Activated CD4-positive, alpha-beta T cell treated with anti-CD3 and anti-CD28 coated beads for 1 hour (primary cell): ENCODE measurements at regions not wholly inside any gene's neighbourhood (a gene's known extent, or its start where the extent isn't known, plus 50 kb on each side); places are given as distances from the start of the nearest gene placed in this dataset.
"Not testable (repeated sequence)": the region's sequence is repeated elsewhere in the genome, so short reads cannot be mapped to it uniquely, and the experiment has no call there.

Experiments used
- DNase-seq: peaks from one replicate; pipeline ENCODE4 v3.0.0-alpha.2; 2020

DNA sequence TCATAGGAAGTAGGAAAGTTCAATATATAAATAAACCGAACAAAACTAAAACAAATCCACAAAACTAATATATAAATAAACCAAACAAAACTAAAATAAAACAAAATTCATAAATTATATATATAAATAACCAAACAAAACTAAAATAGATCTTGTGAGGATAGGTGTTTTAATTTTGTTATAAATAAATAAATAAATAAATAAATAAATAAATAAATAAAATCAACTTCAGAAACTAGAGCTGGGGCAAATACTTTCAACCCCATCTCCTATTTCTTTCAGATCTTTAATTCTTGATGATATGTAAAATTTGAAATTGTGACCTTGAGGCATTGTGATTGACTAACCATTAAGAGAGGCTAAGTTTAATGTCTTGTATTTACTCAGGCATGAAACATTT is 416.1 kb downstream of the SAMD5 start:
- DNase-seq = no peak

DNA sequence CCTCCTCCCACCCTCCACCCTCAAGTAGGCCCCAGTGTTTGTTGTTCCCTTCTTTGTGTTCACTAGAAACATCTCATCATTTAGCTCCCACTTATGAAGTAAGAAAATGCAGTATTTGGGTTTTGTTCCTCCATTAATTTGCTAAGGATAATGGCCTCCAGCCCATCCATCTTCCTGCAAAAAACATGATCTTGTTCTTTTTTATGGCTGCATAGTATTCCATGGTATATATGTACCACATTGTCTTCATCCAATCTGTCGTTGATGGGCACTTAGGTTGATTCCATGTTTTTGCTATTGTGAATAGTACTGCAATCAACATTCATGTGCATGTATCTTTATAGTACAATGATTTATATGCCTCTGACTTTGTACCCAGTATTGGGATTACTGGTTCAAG is 416.8 kb upstream of the SASH1 start:
- DNase-seq = no peak

DNA sequence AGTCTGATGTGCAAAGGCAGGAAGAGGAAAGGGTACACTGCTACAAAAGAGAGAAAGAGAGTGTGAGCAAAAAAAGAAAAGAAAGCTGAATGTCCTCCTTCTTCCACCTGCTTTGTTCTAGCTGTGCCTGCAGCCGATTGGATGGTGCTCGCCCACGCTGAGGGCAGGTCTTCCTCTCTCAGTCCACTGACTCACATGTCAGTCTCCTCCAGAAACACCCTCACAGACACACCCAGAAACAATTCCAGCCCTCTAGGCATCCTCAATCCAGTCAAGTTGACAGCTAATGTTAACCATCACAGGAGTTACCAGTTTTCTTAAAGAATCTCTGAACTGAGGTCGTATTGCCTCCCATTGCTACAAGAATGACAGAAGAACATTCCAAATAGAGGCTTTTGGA is 411.9 kb upstream of the SASH1 start:
- DNase-seq = no peak

DNA sequence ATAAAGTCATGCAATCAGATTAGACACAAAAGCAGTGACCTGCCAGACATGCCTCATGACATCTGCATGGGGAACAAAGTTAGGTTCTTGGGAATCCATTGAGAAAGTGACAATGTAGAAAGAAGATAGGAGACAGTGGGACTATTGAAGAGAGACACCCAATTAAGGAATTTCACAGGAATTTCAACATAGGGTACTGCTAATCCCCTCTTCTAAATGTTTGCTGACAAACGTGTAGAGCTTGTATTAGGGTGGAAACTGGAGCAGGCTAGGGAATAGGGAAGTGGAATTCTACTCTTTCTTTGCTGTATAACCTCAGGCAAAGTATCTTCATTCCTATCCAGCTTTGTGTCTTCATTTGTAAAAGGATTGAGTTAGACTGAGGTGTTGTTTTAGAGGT is 409.4 kb upstream of the SASH1 start:
- no peak for DNase-seq

DNA sequence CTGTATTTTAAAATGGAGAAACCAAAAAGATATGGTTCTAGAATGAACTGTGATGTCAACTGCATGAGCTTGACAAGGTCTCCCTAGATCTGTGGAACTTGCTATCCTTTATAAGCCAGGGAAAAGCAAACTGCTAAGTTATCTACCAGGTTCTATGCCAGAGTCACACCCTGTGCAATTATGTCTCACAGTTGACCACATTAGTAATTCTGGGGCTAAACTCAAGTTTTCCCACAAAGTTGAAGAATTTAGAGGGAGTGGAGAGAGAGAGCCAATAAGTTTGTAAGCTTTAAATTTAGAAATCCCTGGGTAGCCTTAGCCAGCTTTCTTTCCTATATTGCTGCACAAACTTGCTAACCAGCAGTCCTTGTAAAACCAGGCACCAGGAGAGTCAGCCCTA is 407.0 kb upstream of the SASH1 start:
- no peak for DNase-seq

DNA sequence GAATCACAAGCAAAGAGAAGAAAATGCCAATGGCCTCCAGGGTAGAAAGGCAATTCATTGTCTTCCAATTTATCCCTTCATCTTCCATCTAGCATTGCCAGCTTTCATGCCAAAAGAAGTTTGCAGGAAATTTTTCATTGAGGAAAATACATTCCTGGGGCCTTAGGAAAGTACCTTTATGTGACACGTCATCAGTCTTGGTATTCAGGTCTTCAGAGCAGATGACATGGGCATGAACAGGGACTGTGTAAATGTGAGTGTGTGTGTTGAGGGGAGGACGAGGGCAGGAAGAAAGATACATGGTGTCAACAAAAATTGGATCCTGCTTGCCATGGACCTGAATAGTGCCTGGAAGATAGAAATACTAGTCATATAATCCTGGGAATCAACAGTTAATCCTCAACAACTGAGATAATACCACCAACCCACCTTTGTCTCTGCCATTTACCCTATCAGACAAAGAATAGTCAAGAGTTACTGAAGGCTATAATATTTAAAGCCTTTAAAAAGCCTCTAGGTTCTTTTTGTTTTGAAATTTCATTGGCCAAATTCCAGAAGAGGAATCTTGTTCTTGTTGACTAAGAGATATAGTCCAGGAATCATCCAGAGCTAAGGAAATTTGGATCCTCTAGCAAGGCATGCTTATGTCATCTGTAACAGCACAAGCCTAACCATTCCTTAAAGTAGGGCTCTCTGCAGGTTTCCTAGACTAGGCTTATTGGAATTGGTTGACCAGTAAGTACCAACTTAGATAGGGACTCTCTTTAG is 405.8 kb upstream of the SASH1 start:
- DNase-seq = no peak

DNA sequence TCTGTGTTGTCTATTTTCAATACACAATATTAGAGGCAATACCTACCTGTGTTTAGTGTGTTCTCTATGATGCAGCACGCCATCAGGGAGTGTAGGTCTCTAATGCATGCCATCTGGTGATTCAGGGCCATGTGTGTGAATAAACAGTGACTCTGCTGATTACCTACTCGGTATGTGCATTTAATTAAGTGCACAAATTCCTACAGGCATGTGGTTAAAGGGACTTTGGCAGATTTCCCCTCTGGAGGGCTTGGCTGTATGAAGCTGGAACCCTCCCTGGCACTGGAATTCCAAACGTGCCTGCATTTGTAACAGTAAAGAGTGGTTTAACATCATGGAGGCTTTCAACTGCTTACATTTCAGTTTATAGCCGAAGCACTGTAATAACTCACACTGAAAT is 401.5 kb upstream of the SASH1 start:
- no peak for DNase-seq

DNA sequence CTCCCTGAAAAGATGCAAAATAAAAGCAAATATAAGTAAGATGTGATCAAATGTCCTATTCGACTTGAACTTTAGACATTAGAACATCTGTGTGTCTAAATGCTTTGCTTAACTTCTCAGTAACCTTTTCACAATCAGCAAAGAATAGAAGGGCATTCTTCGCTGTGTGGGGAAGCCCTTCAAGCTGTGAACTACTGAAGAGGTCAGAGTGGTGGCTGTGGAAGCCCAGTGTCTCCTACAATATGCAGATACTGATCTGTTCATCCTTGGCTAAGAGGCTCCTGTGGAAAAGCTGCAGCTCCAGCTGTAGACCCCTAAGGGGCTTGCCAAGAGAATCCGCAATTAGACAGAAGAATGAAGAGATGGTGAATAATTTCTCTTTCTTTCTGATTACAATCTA is 400.3 kb upstream of the SASH1 start:
- DNase-seq = no peak

DNA sequence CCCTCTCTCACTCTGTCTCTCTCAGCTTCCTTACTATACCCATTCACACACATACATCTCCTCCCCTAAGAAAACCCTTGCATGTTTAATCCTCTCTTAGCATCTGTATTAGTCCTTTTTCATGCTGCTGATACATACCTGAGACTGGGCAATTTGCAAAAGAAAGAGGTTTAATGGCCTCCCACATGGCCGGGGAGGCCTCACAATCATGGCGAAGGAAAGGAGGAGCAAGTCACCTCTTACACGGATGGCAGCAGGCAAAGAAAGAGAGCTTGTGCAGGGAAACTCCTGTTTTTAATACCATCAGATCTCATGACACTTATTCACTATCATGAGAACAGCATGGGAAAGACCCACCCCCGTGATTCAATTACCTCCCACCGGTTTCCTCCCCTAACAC is 398.5 kb upstream of the SASH1 start:
- no peak for DNase-seq

DNA sequence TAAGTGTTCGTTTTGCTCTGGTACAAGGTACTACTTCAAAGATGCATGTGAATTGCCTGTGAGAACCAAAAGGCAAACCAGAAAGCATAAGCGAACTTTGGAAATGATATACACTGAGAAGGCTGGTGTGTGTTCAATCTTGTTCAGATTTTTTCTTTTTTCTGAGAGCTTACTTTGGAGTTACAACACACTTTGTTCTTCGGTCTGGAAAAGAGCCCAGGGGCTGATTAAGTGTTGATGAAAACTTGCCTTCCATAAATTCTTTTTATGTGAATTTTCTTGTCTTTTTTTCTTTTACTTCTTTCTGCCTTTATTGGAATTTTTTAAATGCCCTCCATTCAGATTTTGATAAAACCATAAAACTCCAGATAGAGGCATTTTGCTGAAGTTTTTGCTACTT is 395.1 kb upstream of the SASH1 start:
- DNase-seq = no peak

DNA sequence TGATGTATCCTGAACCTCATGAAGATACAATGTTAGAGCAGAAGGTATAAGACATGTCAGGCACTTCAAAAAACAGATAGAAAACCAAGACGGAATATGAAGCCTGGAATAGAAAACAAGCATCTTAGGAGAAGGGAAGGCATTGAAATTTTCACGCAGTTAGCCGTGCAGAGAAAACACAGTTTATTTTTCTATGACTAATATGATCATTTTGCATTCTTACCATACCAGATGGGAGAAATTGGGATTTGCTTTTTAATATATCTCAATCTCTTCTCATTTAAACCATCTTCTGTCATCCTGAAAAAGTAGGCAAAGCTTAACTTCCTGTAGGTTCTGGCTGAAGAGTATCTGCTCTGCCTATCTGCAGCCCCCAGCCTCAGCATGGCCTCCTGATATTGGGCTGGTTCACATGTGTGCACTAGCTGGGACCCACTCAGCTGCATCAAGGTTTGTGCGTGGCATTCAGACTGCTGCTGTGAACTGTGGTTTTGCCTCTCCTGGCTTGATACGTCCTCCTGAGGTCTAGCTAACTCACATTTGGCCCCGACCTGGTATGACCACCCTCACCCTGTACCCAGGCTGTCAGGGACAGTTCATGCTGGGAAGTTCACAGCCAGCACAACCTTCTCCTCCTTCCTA is 392.5 kb upstream of the SASH1 start:
- no peak for DNase-seq

DNA sequence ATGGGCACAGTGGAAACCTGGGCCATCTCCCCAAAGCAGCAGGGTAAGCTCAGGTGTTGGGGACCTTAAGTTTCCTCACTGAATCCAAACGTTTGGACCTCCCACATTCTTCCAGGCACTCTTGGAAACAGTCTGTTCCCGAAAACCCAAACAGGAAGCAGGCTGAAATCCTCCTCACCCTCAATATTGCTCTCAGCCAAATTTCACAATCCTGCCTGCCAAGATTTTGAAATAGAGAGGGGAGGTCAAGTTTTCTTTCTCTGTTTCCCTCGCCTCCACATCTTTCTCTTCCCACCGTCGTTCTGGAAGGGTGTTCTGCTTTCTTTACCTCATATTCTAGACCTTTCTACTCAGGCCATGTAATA is 392.0 kb upstream of the SASH1 start:
- no peak for DNase-seq

DNA sequence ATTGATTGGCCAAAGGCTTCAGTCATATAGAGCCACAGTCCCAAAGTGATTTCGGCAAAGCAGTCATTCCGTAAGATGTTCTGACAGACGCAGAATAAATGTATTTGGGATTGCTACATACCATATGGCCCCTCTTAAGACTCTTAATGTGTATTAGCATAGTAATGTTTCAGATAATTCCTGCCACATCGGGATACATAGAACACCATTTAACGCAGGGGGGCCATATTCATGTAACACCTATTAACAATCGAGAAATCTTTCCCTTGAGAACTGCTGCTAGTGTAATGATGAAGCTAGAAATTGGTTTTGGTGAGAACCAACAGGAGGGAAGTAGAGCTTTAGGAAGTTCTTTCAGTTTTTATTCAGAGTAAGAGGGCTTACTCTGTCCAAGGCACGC is 390.9 kb upstream of the SASH1 start:
- DNase-seq = no peak

DNA sequence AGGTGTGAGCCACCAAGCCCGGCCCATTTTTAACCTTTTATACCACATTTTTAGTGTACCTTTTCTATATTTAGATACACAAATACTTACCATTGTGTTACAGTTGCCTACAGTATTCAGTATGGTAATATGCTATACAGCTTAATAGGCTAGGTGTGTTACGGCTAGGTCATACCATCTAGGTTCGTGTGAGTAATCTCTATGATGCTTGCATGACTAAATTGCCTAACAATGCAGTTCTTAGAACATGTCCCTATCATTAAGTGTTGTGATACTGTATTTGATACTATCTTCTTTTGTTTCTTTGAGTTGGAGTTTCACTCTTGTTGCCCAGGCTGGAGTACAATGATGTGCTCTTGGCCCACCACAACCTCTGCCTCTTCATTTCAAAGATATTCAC is 387.7 kb upstream of the SASH1 start:
- DNase-seq = no peak

DNA sequence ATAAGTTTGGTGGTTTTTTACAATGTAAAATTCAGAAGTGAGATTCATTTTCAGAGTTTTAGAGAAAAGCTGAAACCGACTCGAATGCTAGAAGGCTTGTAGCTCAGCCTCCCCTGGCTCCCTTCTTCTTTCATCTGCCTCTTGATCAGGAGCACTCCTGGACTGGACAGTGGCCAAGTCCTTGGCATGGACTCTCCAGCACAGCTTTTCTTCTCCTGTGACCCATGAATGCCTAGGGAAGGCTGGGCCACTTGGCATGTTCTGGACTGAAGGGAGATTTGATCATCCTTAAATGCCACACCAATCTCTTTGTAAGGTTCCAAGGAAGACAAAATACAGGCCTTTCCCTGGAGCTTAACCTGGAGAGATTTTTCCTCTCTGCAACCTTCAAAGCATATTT is 384.0 kb upstream of the SASH1 start:
- DNase-seq = no peak

DNA sequence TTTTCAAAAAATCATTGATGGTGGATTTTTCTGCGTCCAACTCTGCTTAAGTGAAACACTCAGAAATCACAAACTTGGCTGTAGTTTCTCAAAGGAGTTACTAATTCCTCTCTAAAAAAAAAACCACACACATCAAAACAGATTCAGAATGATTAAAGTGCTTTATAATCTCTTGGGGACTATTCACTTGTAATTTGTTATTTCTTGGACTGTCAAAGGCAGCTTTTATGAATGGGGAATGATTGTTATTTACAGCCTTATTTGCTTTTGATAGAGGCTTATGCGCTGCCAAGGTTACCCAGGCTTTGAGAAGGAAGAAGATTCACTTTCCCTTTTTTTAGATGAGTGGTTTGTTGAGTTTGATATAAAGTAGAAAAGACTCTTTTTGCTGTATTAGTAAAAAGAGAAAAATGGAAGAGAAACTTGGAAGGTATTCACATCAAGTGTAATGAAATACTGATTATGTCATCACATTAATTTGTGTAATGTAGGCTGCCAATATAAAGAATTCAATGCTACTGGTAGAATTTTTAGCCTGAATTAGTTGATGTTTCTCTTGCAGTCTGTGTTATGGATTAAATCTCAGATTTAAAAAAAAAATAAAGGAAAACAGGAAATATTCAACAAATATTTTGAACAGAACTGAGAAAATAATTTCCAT is 381.0 kb upstream of the SASH1 start:
- DNase-seq = no peak

DNA sequence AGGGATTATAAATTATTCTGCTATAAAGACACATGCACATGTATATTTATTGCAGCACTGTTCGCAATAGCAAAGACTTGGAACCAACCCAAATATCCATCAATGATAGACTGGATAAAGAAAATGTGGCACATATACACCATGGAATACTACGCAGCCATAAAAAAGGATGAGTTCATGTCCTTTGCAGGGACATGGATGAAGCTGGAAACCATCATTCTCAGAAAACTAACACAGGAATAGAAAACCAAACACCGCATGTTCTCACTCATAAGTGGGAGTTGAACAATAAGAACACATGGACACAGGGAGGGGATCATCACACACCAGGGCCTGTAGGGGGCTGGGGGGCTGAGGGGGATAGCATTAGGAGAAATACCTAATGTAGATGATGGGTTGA is 377.2 kb upstream of the SASH1 start:
- not testable (repeated sequence) for DNase-seq

DNA sequence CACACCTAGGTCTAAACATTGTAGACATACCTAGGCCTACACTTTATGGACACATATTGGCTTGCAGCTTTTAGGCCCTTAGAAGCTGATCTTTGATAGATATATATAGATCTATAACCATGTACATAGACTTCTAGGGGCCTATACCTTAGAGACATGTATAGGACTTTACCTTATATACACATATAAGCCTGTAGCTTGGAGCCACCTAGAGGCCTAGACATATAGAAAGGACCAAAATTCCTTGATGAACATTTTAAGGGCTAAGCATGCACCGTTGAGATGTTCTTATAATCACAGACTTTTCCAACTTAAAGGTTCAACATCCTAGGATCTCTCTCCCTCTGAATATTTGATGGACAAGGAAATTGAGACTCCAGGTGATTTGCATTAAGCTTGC is 371.7 kb upstream of the SASH1 start:
- DNase-seq = no peak

DNA sequence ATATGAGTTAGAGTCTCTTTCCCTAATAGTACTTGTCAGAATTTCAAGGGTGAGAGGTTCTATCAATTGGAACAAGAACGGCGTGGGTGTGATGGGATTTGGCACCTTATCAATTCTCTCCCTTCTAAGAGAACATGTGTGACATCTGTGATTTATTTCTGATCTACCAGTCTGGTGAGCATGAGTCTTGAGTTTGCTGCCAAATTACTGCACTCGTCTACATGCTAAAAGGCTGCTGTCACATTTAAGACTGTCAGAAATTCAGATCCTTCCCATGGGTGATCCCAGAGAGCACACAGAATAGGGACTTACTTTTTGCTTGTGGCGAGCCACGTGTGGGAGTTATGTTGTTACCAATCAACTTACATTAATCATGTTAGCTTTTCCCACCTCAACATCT is 370.2 kb upstream of the SASH1 start:
- DNase-seq = no peak

DNA sequence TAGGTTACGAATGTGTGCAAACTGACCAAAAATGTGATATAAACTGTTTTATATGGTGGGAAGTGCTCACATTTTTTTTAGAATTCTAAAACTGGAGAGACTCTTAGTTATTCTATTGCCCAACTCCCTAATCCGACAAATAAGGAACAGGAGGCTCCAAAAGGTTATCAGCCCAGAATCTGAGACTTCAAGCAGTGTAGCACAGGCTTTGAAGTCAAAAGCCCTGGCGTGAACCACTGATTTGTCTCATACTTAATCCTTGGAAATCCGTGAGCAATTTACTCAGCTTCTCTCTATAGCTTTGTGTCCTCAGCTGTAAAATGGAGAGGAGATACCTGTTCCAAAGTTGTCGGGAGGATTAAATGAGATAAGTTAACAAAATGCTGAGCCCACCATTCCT is 368.8 kb upstream of the SASH1 start:
- DNase-seq = no peak

DNA sequence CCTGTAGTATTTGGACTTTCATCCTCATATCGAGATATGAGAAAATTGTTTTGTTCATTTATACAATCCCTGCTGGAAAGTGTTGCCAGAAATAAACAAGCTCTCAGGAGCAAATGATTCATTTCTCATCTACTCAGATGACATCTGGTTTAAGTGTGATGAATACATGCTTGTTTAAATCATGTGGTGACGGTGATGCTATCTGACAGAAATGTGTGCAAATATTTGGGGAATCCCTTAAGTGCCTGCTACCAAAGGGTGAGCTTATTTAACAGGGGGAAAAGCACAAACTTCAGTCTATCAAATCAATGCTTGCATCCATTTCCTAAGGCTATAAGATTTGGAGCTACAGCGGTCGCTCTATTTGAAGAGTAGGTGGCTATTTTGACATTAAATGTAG is 368.3 kb upstream of the SASH1 start:
- no peak for DNase-seq

DNA sequence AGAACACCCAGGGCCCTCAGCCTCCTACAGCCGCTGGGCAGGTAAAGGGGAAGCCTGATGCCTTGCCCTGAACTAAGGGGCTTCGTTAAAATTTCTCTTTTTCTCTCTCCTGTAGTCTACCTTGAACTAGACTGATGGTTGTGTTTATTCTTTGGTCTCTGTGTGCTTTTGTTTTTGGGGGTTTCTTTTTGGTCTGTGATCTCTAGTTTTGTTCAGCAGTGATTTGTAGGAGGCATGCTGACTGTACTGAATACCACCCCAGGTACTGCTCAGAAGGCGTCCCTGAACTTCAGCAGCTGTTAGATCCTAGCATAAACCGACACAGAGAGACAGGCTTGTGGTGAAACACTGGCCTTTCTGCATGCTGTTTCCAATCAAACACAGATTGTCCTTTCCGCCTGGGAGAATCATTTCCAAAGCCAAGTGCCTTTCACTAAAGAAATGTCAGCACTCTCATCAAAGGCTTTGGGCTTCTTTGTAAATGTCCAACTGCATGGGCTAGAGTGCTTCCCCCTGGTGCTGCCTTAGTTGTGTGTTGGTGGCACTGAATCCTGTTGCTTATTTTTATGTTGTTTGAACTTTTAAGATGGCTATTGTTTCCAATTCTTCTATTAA is 364.7 kb upstream of the SASH1 start:
- no peak for DNase-seq

DNA sequence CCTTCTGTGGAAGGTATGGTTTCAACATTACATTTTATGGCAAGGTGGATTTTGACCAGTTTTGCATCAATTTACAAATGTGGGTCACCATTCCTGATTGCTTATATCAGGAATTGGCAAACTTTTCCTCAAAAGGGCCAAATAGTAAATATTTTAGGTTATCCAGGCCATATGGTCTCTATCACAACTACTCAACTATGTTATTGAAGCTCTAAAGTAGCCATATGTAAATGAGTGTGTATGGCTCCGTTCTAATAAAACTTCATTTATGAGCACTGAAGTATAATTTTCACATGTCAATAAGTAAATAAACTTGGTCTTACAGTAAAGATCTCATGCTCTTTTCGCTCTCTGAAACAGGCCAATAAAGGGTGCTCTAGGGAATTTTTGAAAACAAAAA is 362.7 kb upstream of the SASH1 start:
- DNase-seq = no peak
